Keratinocyte (primary cell): ENCODE measurements at regions not wholly inside any gene's neighbourhood (a gene's known extent, or its start where the extent isn't known, plus 50 kb on each side); places are given as distances from the start of the nearest gene placed in this dataset.

Experiments used
- CTCF ChIP-seq, 3 experiments: IDR thresholded peaks in 1 of 3; conservative IDR thresholded peaks in 1 of 3; optimal IDR thresholded peaks in 1 of 3; 2 replicates in 2 of 3; 3 replicates in 1 of 3; pipeline versions ENCODE3 to v1.5.1; 2011; ENCODE audit warnings: low read length in 3 of 3, mild to moderate bottlenecking in 3 of 3, moderate library complexity in 2 of 3, control low read depth in 1 of 3, inconsistent platforms in 1 of 3; ENCODE audit not compliant: insufficient read depth in 2 of 3; ENCODE audit errors: extremely low read depth in 1 of 3
- EZH2 ChIP-seq: IDR thresholded peaks from one replicate; pipeline ENCODE4 v1.6.1; 2012; ENCODE audit warnings: inconsistent platforms, mild to moderate bottlenecking, low read length, moderate library complexity

- TF ChIP-seq CTCF (optimal IDR thresholded peaks at IDR 0.05 in 1 of 3, IDR thresholded peaks at IDR 0.05 in 1 of 3, conservative IDR thresholded peaks at IDR 0.05 in 1 of 3; ENCODE audit: extremely low read depth in 1 of 3, insufficient read depth in 2 of 3, low read length in 3 of 3) (no peak), EZH2 (no peak)
These were observed 387.3 kb upstream of the ADGRB3 start for GRCh38 chr6:68247782-68248181.
